ENCODE measurements at regions not wholly inside any gene's neighbourhood (a gene's known extent, or its start where the extent isn't known, plus 50 kb on each side); places are given as distances from the start of the nearest gene placed in this dataset.
"Not testable (repeated sequence)": the region's sequence is repeated elsewhere in the genome, so short reads cannot be mapped to it uniquely, and the experiment has no call there.

DNA sequence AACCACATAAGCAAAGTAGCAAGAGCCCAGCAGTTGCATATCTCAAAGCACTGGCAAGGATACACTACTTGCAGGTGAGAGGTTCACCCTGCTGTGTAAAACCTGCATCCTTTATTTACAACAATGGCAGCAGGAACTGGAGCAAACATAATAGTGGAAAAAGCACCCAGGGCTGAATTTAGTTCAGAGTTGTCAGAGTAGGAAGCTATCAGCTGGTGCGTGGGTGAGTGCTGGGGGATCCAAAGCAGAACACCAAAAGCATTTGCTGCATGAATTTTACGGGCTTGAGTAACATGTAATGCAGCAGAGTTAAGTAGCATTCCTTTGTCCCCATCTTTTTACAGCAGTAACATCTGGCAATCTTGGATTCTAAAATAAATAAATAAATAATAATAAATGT is 73.5 kb upstream of the SRD5A2 start:
- no peak for DNase-seq (ENCODE audit: extremely low read depth, low read depth)
- TF ChIP-seq, protein P1, sequence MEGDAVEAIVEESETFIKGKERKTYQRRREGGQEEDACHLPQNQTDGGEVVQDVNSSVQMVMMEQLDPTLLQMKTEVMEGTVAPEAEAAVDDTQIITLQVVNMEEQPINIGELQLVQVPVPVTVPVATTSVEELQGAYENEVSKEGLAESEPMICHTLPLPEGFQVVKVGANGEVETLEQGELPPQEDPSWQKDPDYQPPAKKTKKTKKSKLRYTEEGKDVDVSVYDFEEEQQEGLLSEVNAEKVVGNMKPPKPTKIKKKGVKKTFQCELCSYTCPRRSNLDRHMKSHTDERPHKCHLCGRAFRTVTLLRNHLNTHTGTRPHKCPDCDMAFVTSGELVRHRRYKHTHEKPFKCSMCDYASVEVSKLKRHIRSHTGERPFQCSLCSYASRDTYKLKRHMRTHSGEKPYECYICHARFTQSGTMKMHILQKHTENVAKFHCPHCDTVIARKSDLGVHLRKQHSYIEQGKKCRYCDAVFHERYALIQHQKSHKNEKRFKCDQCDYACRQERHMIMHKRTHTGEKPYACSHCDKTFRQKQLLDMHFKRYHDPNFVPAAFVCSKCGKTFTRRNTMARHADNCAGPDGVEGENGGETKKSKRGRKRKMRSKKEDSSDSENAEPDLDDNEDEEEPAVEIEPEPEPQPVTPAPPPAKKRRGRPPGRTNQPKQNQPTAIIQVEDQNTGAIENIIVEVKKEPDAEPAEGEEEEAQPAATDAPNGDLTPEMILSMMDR (IDR thresholded peaks at IDR 0.05; ENCODE audit: low read depth, low read length) = no peak

DNA sequence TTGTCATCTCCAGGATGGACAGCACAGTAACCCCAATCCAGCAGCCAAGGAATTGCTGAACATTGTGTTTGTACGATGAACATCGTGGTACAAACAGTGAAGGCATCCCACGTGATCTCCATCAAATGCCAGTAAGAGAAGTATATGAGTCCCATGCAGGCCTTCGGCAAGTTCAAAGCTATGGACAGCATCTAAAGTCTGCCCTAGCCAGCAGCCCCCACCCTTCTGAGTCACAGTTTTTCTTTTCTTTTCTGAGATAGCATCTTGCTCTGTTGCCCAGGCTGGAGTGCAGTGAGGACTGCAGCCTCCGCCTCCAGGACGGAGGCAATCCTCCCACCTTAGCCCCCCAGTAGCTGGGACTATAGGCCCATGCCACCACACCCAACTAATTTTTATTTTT is 71.0 kb upstream of the SRD5A2 start:
- TF ChIP-seq, protein P1 (IDR thresholded peaks at IDR 0.05; ENCODE audit: low read depth, low read length) = no peak
- no peak for DNase-seq (ENCODE audit: extremely low read depth, low read depth)

- TF ChIP-seq, protein P1 (IDR thresholded peaks at IDR 0.05; ENCODE audit: low read depth, low read length) = no peak
- DNase-seq (ENCODE audit: extremely low read depth, low read depth) = no peak
Observed at GRCh38 chr2:31651267-31651666, 70.5 kb upstream of the SRD5A2 start.

- TF ChIP-seq, protein P1 (IDR thresholded peaks at IDR 0.05; ENCODE audit: low read depth, low read length) = no peak
Observed at GRCh38 chr2:31644551-31644950, 63.8 kb upstream of the SRD5A2 start.

GRCh38 chr2:31642707-31643106 is 62.0 kb upstream of the SRD5A2 start:
- TF ChIP-seq, protein P1 (IDR thresholded peaks at IDR 0.05; ENCODE audit: low read depth, low read length) = no peak
- no peak for DNase-seq (ENCODE audit: extremely low read depth, low read depth)

More at GRCh38 chr2:31644551-31644950, 63.8 kb upstream of the SRD5A2 start:
- no peak for DNase-seq (ENCODE audit: extremely low read depth, low read depth)

DNA sequence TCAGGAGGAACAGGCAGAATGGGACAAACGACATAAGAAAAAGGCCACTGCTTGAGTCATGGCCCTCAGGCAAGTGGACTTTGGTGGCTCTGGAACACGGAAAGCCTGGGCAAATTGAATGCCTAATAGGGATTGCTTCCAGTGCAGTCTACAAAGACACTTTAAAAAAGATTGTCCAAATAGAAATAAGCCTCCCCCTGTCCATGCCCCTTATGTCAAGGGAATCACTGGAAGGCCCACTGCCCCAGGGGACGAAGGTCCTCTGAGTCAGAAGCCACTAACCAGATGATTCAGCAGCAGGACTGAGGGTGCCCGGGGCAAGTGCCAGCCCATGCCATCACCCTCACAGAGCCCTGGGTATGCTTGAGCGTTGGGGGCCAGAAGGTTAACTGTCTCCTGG is 51.5 kb upstream of the SRD5A2 start:
- DNase-seq (ENCODE audit: extremely low read depth, low read depth) = not testable (repeated sequence)

Data from AG09319 (cell line).